Colonic mucosa (tissue), 4 donors: ENCODE measurements at regions not wholly inside any gene's neighbourhood (a gene's known extent, or its start where the extent isn't known, plus 50 kb on each side); places are given as distances from the start of the nearest gene placed in this dataset.

Experiments
- DNase-seq: peaks from one replicate; pipeline ENCODE4 v3.0.0-alpha.2; 2020
- H3K27ac ChIP-seq: fragments of 200-600 bp; one replicate; pipeline ENCODE4 v1.8.0; 2021
- H3K27me3 ChIP-seq: fragments of 200-600 bp; one replicate; pipeline ENCODE4 v1.8.0; 2021
- H3K36me3 ChIP-seq: fragments of 200-600 bp; one replicate; pipeline ENCODE4 v1.8.0; 2021
- H3K4me1 ChIP-seq: fragments of 200-600 bp; one replicate; pipeline ENCODE4 v1.8.0; 2021; ENCODE audit warnings: mild to moderate bottlenecking
- H3K4me3 ChIP-seq: fragments of 200-600 bp; one replicate; pipeline ENCODE4 v1.8.0; 2021
- H3K9ac ChIP-seq, 2 donors: one replicate each; pipeline ENCODE4 v1.7.0; 2013; ENCODE audit warnings: control low read depth in 2 of 2, low read depth in 2 of 2, low read length in 2 of 2
- H3K9me3 ChIP-seq: fragments of 200-600 bp; one replicate; pipeline ENCODE4 v1.8.0; 2021
- CTCF ChIP-seq: fragments of 200-600 bp; IDR thresholded peaks from one replicate; pipeline ENCODE4 v1.8.0; 2022; ENCODE audit warnings: antibody characterized with exemption, mild to moderate bottlenecking
- intact Hi-C: fragments of 100-400 bp; cut with DNase I; formaldehyde crosslinking; loops from one replicate; pipeline ENCODE4 v1.14.1; 2022
- donor health status: healthy.
- donor health status: DM: no; HTN: no; CAD: no.
- donor health status: DM: no; HTN: no; CAD: no.

GRCh38 chr5:6083311-6083978, 294.9 kb downstream of the MED10 start:
- Histone ChIP-seq H3K4me1 (no peaks in the 10 kb centered on the region), H3K9me3 (no peaks in the 10 kb centered on the region), H3K27me3 (no peaks in the 10 kb centered on the region), H3K4me3 (no peak overlapping the region), H3K9ac (no peak overlapping the region), H3K27ac (no peak overlapping the region), H3K36me3 (no peaks in the 10 kb centered on the region)
- intact Hi-C loops: no loop called here
- no peak for DNase-seq
- TF ChIP-seq CTCF: no peak

- Histone ChIP-seq H3K4me3 (no peak overlapping the region), H3K27me3 (no peaks in the 10 kb centered on the region), H3K27ac (no peak overlapping the region), H3K36me3 (no peaks in the 10 kb centered on the region), H3K9ac (no peak overlapping the region), H3K9me3 (no peaks in the 10 kb centered on the region), H3K4me1 (no peaks in the 10 kb centered on the region)
- intact Hi-C loops: no loop called here
- no peak for TF ChIP-seq CTCF
- no peak for DNase-seq
These were observed 295.7 kb downstream of the MED10 start for GRCh38 chr5:6082685-6083084.

- no peak overlapping the region for H3K9ac ChIP-seq
- H3K36me3 ChIP-seq: no peaks in the 10 kb centered on the region
- intact Hi-C loops: no loop called here
- H3K4me3 ChIP-seq: no peak overlapping the region
- H3K9me3 ChIP-seq: no peaks in the 10 kb centered on the region
- DNase-seq: no peak
- H3K27ac ChIP-seq: no peak overlapping the region
- no peaks in the 10 kb centered on the region for H3K27me3 ChIP-seq
- no peaks in the 10 kb centered on the region for H3K4me1 ChIP-seq
- TF ChIP-seq CTCF: no peak
These were observed 296.6 kb downstream of the MED10 start for GRCh38 chr5:6081727-6082210.

- no peak for TF ChIP-seq CTCF
- no peaks in the 10 kb centered on the region for H3K9me3 ChIP-seq
- no peak for DNase-seq
- H3K27ac ChIP-seq: no peak overlapping the region
- intact Hi-C loops: no loop called here
- H3K4me1 ChIP-seq: no peaks in the 10 kb centered on the region
- no peaks in the 10 kb centered on the region for H3K36me3 ChIP-seq
- H3K4me3 ChIP-seq: no peak overlapping the region
- H3K27me3 ChIP-seq: no peaks in the 10 kb centered on the region
- H3K9ac ChIP-seq: no peak overlapping the region
These were observed 297.2 kb downstream of the MED10 start for GRCh38 chr5:6080930-6081726.

- no peaks in the 10 kb centered on the region for H3K36me3 ChIP-seq
- TF ChIP-seq CTCF: no peak
- H3K4me1 ChIP-seq: no peaks in the 10 kb centered on the region
- no peak overlapping the region for H3K27ac ChIP-seq
- H3K27me3 ChIP-seq: no peaks in the 10 kb centered on the region
- no peak for DNase-seq
- H3K4me3 ChIP-seq: no peak overlapping the region
- H3K9me3 ChIP-seq: no peaks in the 10 kb centered on the region
- H3K9ac ChIP-seq: no peak overlapping the region
- intact Hi-C loops: no loop called here
These were observed 297.9 kb downstream of the MED10 start for GRCh38 chr5:6080436-6080835.
